NCI-H526 (cell line): ENCODE measurements at regions not wholly inside any gene's neighbourhood (a gene's known extent, or its start where the extent isn't known, plus 50 kb on each side); places are given as distances from the start of the nearest gene placed in this dataset.
"Not testable (repeated sequence)": the region's sequence is repeated elsewhere in the genome, so short reads cannot be mapped to it uniquely, and the experiment has no call there.

Experiments
- DNase-seq, 2 experiments: peaks; one replicate each; lab custom pipeline; 2025; lab: John Stamatoyannopoulos, UW

DNA sequence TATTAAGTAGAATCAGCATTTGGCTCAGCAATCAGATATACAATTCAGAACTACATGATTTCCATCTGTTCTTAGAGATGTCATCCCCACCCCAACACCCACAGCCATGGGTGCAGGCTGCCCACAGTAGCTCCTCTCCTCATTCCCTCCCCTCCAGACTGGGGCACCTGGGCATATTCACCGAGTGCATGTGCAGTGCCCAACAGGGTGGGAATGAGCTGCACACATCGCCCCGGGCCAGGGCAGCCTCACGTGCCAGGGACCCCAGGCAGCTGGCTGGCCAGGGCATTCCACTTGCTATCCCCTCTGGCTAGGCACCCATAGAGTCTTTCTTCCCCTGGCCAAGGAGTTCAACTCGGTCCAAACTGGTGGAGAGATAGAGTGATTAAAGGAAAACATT lies 461.9 kb upstream of the NUDT12 start:
- no peak for DNase-seq

DNA sequence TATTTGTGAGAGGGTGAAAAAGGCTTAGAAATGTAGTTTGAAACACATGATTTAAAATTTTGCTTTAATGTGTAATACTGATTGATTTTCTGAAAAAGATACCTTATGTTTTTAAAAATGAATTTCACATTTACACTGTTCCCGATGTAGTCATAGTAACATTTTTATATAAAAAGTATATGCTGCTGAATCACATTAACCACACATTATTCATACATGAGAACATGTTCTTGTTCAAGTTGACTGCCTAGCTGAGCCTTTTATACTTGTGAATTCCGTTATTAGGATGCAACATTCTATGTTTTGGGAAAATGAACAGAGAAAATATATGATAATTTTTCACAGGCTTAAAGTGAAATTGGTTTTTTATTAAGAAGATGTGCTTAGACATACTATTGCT lies 461.1 kb upstream of the NUDT12 start:
- DNase-seq: no peak

DNA sequence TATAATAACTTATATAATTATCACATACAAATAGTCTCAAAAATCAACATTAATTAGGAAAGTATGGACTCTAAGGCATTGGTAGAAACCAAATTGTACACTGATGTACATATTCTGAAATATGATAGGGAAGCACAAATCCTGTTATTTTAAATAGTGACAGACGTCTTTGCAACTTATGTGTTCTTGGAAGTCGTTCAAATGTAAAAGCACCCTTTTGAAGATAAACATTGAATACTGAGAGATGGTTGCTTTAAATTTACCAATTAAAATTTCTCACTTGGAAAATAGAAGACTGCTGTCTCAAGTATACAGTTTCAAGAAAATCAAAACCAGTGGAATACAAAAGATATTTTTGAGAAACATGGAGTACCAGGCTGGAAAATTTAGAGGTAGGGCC lies 457.4 kb upstream of the NUDT12 start:
- DNase-seq: no peak

DNA sequence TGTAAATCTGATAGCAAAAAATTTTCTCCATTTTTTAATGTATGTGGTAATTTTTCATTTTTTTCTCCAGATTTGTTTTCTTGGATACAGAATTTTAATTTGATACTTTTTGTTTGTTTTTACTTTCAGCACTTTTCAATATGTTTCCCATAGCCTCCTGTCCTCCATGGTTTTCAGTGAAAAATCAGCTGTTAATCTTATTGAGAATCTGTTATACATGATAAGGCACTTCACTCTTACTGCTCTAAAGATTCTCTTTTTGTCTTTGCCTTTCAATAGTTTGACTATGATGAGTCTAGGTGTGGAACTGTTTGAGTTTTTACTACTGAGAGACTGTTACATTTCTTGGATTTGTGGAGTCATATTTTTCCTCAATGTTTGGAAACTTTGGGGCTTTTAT lies 455.7 kb upstream of the NUDT12 start:
- no peak for DNase-seq

DNA sequence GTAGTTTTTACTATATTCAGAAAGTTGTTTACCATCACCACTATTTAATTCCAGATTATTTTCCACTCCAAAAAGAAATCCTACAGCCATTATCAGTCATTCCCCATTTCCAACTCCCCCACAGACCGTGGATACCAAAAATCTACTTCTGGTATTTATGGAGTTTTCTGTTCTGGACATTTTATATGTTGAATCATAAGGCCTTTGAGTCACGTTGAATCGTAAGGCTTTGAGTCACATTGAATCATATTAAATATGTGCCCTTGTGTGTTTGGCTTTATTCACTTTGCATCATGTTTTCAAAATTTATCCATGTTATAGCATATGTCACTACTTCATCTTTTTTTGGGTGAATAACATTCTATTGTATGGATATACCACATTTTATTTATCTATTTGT lies 454.1 kb upstream of the NUDT12 start:
- no peak for DNase-seq

DNA sequence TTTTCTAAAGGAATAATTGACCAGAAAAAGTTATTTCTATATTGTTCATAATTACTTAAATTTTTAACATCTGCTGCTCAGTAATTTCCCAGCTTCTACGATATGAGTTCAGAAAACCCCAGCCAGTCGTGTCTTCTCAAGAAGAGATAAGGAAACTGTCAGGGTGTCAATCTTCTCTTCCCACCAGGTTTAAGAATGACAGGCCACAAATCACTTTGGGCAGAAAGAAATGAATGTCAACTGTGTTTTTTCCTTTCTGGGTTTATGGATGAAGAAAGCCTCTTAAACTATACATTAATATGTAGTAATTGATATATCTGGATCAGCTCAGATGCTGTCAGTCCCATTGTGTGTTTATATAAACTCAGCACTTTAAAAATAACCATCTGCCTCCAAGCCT lies 453.2 kb upstream of the NUDT12 start:
- peak in 1 of 2 experiments; percentile 33 for DNase-seq

DNA sequence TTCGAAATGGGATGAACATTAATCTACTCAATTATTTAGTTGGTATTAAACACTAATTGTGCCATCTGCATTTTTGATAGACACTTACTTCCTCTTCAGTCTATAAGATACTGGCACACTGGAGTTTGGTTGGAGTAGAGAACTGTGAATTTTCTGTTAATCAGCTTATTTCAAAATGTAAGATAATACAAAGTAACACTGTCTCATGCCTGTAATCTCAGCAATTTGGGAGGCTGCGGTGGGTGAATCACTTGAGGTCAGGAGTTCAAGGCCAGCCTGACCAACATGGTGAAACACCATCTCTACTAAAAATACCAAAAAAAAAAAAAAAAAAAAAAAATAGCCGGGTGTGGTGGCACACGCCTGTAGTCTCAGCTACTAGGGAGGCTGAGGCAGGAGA lies 440.2 kb upstream of the NUDT12 start:
- not testable (repeated sequence) for DNase-seq

DNA sequence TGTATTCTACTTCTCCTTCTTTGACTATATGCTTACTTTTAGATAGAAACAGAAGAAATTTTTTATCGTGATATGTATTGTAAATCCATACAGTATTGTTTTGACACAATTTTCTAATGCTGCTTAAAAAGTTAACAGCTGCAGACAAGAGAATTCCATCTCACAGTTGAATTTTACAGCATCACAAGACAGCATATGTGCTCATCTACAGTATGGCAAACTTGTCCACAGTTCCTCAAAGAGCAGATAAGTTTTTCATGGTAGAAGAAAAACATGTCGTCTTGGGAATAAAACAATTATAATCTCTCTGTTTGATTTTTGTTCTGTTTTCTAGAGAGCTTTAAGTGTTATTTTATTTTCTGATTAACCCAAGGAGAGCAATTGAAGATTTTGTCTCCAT lies 438.5 kb upstream of the NUDT12 start:
- DNase-seq: no peak

DNA sequence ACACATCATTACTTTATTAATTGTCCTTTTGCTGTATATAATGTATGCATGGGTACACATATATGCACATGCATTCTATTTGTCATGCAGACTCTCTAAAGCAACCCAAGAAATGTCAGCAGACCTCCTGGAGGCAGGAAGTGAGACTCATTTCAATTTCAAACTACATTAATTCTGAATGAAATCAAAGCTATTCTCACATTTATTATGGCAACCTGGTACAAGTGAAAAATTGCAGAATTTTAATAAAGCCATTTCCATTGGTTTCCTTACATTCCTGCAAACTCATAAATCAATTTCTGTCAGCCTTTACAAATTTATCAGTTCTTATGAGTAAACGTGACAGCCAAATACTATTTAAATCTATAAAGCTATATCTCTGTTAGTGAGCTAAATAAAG lies 430.4 kb upstream of the NUDT12 start:
- no peak for DNase-seq

DNA sequence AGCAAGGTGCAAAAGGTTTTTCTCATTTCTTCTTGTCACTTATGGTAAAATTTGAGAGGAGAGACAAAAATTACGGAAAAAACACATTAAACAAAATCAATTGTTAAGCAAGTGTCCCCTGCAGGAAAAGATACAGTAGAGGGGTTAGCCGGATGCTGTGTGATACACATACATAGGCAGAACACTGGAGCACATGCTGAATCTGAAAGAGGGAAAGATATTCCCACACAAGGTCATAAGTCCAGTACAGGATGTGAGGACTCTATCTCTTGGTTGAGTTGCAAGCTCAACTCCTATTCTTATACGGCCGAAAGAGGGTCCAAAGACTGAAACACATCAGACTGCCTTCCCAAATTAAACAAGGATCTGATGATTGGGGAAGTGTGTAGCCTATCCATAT lies 427.5 kb upstream of the NUDT12 start:
- DNase-seq: no peak

DNA sequence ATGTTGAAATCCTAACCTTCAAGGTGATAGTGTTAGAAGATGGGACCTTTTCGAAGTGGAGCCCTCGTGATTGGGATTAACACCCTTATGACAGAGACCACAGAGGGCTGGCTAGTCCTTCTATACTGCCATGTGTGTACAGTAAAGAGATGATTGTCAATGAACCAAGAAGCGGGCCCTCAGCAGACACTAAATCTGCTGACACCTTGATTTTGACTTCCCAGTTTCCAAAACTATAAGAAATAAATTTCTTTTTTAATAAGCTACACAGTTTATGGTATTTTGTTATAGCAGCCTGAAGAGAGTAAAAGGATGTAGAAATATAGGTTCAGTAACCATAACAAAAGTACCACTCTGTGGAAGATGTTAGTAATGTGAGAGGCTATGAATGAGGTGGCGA lies 419.0 kb upstream of the NUDT12 start:
- DNase-seq: no peak

DNA sequence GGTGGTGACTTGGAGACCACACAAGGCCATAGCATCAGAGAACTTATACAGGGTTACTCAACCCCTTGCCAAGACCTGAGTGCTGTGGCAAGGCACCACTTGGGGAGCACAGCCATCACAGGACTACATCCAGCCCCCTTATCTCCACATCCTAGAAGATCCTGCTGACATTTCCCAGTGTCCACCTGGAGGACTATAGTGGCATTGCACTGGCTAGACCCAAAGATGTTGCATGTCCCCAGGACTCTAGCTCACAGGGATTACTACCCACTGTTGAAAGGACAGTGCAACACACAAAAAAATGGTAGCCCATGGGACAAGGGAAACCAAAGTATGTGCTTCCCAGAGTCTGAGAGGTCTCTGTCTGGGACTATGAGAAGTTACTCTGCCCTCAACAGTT lies 411.1 kb upstream of the NUDT12 start:
- peak in 1 of 2 experiments; percentile 1 for DNase-seq

DNA sequence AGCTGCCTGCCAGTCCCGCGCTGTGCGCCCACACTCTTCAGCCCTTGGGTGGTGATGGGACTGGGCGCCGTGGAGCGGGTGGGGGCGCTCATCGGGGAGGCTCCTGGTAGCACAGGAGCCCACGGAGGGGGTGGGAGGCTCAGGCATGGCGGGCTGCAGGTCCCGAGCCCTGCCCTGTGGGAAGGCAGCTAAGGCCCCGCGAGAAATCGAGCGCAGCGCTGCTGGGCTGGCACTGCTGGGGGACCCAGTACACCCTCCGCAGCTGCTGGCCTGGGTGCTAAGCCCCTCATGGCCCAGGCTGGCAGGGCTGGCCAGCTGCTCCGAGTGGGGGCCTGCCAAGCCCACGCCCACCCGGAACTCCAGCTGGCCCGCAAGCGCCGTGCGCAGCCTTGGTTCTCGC lies 403.7 kb upstream of the NUDT12 start:
- DNase-seq: not testable (repeated sequence)

DNA sequence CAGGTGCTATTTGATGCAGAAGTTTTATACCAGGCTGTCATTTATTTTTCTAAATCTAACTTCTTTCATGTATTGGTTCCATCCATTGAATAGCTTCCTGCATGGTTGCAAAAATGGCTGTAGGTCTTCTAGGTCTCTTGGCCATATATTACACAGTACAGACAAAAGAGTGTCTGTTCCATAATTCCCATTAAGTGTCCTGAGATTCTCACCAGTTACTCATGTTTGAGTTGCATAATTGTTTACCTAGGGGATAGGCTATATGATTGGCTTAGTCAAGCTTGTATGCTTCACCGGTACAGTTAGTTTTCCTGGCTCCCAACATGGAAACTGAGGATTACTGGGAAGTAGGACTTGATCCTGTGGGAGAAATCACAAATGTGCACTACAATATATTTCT lies 399.4 kb upstream of the NUDT12 start:
- DNase-seq: no peak

DNA sequence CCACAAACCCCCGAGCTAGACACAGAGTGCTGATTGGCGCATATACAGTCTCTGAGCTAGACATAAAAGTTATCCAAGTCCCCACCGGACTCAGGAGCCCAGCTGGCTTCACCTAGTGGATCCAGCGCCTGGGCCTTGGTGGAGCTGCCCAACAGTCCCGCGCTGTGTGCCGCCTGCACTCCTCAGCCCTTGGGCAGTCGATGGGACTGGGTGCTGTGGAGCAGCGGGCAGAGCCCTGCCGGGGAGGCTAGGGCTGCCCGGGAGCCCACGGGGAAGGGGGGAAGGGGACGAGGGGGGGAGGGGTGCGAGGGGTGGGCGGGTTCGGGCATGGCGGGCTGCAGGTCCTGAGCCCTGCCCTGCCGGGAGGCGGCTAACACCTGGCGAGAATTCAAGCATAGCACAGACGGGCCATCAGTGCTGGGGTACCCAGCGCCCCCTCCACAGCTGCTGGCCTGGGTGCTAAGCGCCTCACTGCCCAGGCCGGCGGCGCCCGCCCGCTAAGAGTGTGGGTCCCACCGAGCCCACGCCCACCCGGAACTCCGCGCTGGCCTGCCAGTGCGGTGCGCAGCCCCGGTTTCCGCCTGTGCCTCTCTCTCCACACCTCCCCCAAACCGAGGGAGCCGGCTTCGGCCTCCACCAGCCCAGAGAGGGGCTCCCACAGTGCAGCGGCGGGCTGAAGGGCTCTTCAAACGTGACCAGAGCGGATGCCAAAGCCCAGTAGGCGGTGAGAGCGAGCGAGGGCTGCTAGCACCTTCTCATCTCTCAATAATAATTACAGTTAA lies 391.2 kb upstream of the NUDT12 start:
- no peak for DNase-seq

DNA sequence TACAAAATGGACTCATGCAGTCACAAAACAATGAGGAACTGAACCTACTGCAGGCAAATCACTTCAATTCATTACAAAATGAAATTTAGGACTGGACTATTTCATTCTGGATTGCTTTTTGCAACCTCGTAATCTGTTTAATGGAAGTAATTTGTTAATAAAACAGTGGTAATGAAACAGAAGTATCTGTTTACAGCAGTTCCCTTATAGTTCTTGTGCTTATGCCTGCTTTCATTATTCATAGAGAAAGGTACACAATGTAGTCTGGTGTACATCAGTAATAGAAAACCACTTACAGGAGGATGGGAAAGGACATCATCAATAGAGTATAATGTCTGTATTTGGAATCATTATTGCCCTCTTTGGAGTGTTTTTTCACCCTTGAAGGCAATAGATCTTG lies 389.2 kb upstream of the NUDT12 start:
- no peak for DNase-seq

DNA sequence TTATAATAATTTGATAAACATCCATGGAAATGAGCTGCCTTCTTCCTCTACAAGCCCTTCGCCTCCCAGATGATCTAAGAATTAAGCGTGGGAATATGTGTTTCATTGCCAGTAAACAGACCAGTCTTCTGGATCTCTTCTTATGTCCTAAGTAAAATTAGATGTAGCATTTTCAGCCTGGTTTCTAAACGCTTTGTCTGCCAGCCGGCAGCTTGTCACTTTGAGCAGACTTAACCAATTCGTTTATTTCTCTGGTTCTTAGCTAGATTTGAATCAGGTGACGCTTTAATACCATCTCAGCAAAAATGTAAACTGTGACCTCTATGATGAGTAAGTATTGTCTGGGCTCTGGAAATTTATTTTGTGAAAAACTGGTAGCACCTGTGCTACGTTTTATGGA lies 380.6 kb upstream of the NUDT12 start:
- DNase-seq: no peak

DNA sequence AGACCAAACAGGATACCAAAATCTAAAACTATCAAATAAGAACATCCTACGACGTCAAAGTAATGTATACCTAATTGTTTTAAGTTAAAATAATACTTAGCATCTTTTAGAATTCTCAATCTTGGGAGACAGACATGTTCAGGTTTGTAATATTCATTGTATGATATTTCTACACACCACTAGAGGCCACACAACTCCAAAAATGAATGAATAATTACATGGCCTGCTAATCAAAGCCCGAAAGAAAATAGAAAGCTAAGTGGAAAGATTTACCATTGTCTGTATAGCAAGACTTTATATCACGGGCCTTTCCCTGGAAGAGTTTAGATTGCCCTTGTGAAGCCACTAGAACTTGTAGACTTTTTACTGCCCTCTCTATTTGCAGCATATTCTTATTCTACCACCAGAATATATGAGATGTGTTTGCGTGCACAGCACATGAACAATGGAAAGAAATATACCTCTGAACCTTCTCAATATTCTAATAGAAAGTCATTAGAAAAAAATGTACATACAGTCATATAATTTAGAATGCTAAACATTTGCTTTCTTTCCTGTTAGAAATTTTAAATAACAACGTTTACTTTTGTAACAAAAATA lies 380.1 kb upstream of the NUDT12 start:
- DNase-seq: no peak

DNA sequence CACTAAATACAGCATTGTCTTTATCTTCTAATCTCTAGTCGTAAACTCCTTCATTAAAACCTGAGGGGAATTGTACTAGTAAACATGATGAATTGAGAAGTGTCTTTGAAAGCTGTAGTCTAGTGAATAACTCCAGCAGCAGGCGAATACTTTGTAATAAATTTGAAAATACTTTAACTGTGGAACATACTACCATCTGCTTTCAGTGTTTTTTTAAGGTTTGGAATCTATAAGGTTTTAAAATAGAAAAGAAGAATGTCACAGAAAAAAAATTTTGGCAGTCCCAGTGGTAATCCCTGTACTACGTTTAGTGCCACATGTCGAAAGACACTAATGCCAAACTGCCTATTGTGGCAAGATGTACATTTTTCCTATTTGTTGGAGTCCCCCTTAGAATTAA lies 379.0 kb upstream of the NUDT12 start:
- DNase-seq: no peak

DNA sequence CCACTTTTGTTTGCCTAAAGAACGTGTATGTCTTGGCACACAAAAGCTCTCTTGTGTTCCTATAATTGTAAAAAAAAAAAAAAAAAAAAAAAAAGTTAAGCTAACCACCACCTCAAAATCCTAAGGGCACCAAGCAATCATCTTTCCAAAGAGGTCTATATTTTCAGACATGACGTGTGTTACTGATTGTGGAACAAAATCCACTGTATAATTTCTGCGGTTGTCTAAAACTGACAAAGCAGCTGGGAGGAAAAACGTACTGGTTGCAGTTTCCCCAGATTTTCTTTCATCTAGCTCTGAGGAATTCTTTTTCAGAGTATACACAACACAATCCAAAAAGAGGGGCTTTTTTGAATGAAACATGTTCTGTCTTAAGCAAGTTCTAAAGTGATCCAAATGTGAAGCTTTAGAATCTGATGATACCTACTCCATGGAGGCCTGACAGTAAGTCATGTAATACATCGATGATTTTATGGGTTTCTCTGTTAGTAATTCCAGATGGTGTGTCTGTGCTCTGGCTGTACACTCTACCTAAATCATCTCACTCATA lies 375.6 kb upstream of the NUDT12 start:
- no peak for DNase-seq

DNA sequence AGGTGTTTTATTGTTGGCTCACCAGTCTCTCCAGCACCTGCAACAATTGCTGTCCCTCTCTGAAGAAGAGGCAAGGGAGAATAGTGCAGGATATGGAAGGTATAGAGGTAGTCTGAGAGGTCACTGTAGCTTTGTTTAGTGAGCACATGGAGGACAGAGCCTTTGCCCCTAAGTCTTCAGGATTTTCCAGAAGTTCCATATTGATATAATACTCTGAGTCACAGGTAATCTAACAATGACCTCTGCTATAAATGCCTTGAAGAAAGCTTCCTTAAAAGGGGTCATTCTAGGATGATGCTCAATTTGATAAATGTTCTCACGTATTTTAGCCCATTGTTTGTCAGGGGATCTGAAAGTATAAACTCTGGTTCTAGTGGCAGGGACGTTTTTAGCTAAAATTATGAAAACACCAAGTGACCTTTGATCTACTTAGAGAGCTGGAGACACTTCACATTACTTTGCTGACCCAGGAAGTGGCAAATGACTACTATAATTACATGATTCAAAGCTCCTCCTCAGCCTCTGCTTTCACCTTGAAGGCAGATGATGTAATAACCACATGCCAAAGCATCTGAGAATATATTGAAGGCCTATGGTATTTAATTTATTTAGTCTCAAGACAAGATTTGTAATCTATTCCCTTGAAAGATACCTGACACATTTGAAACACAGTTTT lies 366.9 kb upstream of the NUDT12 start:
- no peak for DNase-seq

DNA sequence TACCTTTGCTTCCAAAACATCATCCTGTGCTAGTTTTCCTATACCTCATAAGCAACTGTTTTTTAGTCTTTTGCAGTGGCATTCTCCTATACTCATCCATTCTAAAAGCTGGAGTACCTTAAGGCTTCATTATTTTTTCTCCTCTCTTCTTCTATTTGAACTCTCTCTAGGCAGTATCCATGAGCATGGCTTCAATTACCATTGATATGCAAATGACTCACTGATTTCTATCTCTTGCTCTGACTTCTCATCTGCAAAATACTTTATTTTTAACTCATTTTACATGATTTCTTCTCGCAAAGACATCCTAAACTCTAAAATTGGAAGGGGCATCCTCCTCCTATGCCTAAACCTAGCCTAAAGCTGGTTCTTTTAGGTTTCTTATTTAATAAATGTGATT lies 365.1 kb upstream of the NUDT12 start:
- no peak for DNase-seq

DNA sequence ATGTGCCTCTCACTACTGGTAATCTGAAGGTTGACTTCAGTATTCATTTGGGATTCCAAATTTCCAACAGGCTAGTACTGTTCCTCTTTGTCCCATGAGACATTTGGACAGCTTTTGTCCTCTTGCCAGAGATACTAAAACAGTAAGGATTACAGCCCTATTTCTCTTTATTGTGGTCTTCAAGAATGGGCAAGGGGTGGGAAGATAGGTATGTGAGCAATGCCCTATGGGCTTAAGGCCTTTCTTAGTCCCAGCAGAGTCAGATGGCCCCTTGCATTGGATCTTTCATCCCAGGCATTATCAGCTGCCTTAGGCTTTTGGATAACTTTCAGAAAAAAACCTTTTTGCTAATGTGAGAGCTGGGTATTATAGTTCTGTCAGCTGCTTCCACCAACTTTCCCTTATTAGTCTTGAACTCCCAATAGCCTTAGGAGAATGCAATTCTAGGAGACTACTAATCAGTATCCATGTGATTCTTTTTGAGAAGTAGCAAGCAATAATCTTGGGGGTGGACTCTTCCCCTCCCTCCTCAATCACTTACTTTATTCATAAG lies 361.1 kb upstream of the NUDT12 start:
- no peak for DNase-seq
